Ectodermal cell (in vitro differentiated cells): ENCODE measurements at regions not wholly inside any gene's neighbourhood (a gene's known extent, or its start where the extent isn't known, plus 50 kb on each side); places are given as distances from the start of the nearest gene placed in this dataset.

ENCODE experiments used
- H3K27ac ChIP-seq: 2 replicates; pipeline ENCODE4 v1.7.0; 2013; ENCODE audit warnings: mild to moderate bottlenecking, low read depth, low read length; ENCODE audit not compliant: insufficient read depth, poor library complexity, severe bottlenecking
- H3K27me3 ChIP-seq: 2 replicates; pipeline ENCODE4 v1.7.0; 2013; ENCODE audit warnings: mild to moderate bottlenecking, low read length; ENCODE audit not compliant: insufficient read depth, control insufficient read depth, poor library complexity, severe bottlenecking
- H3K36me3 ChIP-seq: one replicate; pipeline ENCODE4 v1.7.0; 2013; ENCODE audit warnings: low read length; ENCODE audit not compliant: control insufficient read depth, insufficient read depth
- H3K4me1 ChIP-seq: one replicate; pipeline ENCODE4 v1.7.0; 2013; ENCODE audit warnings: low read length; ENCODE audit not compliant: control insufficient read depth, insufficient read depth
- H3K4me3 ChIP-seq: 2 replicates; pipeline ENCODE4 v1.7.0; 2013; ENCODE audit warnings: low read depth, low read length, control low read depth; ENCODE audit not compliant: insufficient read depth
- H3K9me3 ChIP-seq: 2 replicates; pipeline ENCODE4 v1.7.0; 2013; ENCODE audit warnings: mild to moderate bottlenecking, low read length, moderate library complexity; ENCODE audit not compliant: control insufficient read depth
- WGBS, 2 experiments: methylation state at CpG; one replicate each; pipeline ENCODE4 v1.1.7; 2013; ENCODE audit warnings: missing lambda C conversion rate in 2 of 2; 5-methylcytosine and 5-hydroxymethylcytosine counted together

DNA sequence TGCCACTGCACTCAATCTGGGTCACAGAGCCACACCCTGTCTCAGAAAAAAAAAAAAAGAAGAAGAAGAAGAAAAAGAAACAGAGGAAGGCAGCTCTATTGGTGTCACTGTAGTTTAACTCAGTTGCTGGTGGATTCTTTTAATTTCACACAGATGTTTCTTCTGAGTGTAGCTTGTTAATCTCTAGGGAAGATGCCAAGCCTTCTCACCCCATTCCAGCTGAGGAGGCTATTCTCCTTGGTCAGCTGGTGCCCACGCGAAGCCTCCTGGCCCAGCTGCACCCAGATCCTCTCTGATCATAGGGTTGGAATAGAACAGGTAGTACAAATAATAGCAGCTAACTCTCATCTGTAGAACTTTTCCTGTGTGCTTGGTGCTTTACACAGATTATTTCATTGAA is 113.8 kb upstream of the SPRY4 start:
- no peaks in the 10 kb centered on the region for H3K4me1 ChIP-seq
- 94 to 100% methylated on average over 2 of the region's 2 CpGs for WGBS, 2 experiments

DNA sequence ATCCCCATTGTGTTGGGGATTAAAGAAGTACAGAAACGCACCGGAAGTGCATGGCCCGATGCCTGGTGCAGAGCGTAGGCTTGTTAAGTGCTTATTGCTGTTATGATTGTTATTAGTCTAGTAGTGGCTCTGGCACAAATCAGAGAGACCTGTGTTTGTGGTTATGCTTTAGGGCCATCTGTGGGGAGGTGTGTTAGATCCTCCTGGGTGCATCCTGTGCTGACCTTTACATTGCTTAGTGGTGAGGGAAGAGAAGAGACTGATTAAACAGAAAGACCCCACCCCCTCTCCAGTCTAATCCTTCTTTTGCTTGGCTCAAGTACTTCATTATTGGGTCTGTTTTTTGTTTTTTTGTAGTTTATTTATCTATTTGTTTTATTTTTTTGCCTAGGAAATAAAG is 112.7 kb upstream of the SPRY4 start:
- no peaks in the 10 kb centered on the region for H3K36me3 ChIP-seq
- no peak overlapping the region for H3K4me3 ChIP-seq
- H3K9me3 ChIP-seq, result no peaks in the 10 kb centered on the region
- H3K27ac ChIP-seq, result no peak overlapping the region
- H3K27me3 ChIP-seq, result no peaks in the 10 kb centered on the region
- H3K4me1 ChIP-seq, result peaks cover 1% of the 10 kb centered on the region
- 96 to 98% methylated on average over 4 of the region's 4 CpGs for WGBS, 2 experiments

More for the DNA sequence above, 113.8 kb upstream of the SPRY4 start:
- H3K36me3 ChIP-seq, result no peaks in the 10 kb centered on the region
- H3K4me3 ChIP-seq, result no peak overlapping the region
- no peak overlapping the region for H3K27ac ChIP-seq
- no peaks in the 10 kb centered on the region for H3K9me3 ChIP-seq
- H3K27me3 ChIP-seq, result no peaks in the 10 kb centered on the region

DNA sequence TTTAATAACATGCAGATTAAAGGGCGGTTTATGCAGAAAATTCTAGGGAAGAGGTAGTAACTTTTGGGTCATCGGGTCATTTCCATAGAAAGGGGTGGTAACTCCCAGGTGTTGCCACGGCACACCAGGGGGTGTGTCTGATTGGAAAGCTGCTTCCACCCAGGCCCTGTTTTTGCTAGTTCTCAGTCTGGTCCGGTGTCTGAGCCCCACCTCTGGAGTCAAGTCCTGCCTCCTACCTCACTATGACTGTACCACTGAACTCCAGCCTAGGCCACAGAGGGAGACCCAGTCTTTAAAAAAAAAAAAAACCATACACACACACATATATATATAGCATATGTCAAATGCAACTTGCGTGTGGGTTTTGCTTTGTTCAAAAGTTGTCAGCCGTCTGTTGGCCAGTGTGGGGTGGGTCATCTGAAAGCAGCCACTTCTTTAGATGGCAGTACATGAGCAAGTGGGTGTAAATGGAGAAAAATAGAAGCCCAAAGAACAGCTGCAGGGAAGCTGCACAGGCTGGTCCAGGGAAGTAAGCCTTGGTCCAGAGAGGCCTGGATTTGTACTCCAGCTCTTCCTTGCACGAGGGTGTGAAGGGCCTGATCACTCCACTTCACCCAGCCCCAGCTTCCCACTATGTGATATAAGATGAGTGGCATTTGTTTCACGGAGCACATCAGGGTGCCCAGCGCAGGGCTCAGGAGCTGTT is 110.7 kb upstream of the SPRY4 start:
- 77 to 82% methylated on average over 9 of the region's 9 CpGs for WGBS, 2 experiments
- H3K9me3 ChIP-seq, result no peaks in the 10 kb centered on the region
- H3K4me3 ChIP-seq, result no peak overlapping the region
- H3K4me1 ChIP-seq, result peaks cover 4% of the 10 kb centered on the region
- no peak overlapping the region for H3K27ac ChIP-seq
- H3K27me3 ChIP-seq, result no peaks in the 10 kb centered on the region
- no peaks in the 10 kb centered on the region for H3K36me3 ChIP-seq

DNA sequence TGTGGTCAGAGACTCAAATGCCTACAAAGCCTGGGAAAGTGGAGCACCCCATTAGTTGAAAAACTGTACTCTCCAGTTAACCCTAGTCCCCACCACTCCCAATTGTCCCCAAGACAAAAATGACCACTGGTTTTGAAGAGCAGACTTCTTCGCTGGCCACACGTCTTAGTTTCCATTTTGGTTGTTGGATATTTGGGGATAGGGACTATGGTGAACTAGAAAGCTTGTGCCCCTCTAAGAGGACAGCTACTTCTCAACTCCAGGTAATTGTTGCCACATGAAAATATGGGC is 109.4 kb upstream of the SPRY4 start:
- no peaks in the 10 kb centered on the region for H3K36me3 ChIP-seq
- H3K4me1 ChIP-seq, result peaks cover 4% of the 10 kb centered on the region
- H3K27ac ChIP-seq, result no peak overlapping the region
- no peak overlapping the region for H3K4me3 ChIP-seq
- 86 to 91% methylated on average over 2 of the region's 2 CpGs for WGBS, 2 experiments
- no peaks in the 10 kb centered on the region for H3K9me3 ChIP-seq
- no peaks in the 10 kb centered on the region for H3K27me3 ChIP-seq

DNA sequence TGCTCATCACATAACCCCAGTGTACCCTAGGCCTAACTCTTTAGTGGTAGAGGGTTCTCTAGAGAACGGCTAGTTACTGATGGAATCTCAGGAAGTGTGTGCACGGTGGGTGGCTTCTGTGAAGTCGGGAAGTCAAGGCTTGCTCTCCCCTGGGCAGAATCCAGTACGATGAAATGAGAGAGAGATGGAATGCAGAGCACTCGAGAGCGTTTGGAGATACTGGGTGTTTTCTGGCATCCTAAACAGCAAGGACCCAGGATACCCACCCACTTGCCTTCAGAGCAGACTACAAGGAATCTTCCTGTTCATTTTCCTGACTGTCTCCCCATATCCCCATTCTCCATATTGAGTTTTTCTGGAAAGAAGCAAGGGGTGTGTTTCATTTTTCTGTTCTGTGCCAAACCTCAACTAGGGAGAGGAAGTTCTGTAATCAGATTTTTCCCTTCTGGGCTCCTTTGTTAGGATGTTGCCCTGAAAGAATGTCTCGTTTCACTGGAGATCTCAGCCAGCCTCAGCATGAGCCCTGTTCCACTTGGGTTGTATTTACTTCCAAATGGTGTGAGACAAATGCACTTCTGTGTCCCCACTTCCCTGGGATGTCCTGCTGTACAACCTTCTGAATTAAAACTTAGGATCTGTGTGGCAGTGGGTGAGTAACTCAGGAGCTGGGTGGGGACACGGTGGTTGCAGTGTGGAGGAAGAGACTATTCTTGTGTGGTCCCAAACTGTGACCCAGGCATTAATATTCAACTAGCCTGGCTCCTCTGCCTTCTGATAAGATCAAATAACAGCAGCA is 108.9 kb upstream of the SPRY4 start:
- Histone ChIP-seq H3K9me3 (no peaks in the 10 kb centered on the region), H3K27ac (no peak overlapping the region), H3K36me3 (no peaks in the 10 kb centered on the region), H3K27me3 (no peaks in the 10 kb centered on the region), H3K4me1 (peaks cover 4% of the 10 kb centered on the region), H3K4me3 (no peak overlapping the region)
- 72 to 73% methylated on average over 8 of the region's 8 CpGs for WGBS, 2 experiments

DNA sequence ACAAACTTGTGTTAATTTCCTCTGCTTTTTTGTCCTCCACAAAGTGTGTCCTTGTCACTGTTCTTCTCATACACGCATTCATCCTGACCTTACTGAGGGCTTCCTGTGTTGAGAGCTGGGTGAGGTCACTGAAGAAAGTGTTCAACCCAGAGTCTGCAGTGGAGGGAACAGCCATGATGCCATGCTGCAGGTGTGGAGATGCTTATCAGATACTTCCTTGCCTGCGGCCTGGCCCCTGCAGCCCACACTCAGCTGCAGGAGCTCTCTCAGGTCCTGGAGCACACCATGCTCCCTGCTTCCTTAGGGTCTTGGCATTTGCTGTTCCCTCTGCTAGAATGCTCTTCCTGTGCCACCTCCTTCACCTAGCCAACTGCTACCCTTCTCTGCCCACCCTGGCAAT is 108.1 kb upstream of the SPRY4 start:
- Histone ChIP-seq H3K27ac (no peak overlapping the region), H3K27me3 (no peaks in the 10 kb centered on the region), H3K4me3 (no peak overlapping the region), H3K4me1 (peaks cover 4% of the 10 kb centered on the region), H3K36me3 (no peaks in the 10 kb centered on the region), H3K9me3 (no peaks in the 10 kb centered on the region)
- 90 to 91% methylated on average over 2 of the region's 2 CpGs for WGBS, 2 experiments

DNA sequence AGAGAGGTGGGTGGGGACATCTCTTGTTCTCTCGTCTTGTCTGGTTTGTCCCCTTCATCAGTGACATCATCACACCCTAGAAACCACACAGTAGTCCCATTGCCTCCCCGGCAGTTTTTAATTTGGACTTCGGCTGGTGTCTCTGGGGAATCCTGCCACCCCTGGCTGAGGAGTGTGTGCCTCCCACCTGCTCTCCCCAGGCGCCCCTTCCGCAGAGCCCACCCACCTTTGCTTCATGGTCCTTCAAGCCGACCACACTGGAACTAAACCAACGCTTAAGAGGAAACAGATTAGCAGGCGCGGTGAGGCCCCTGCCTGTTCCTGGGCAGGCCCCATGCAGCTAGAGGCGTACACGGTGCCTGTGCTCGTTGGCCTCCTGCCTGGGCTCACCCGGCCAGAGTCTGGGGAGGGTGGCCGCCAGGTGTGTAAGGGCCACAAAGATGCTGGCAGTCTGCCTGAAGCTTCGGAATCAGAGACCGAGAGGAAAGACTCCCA is 107.6 kb upstream of the SPRY4 start:
- 82 to 84% methylated on average over 16 of the region's 16 CpGs for WGBS, 2 experiments
- Histone ChIP-seq H3K27ac (no peak overlapping the region), H3K36me3 (no peaks in the 10 kb centered on the region), H3K27me3 (no peaks in the 10 kb centered on the region), H3K4me3 (no peak overlapping the region), H3K4me1 (peaks cover 4% of the 10 kb centered on the region), H3K9me3 (no peaks in the 10 kb centered on the region)

DNA sequence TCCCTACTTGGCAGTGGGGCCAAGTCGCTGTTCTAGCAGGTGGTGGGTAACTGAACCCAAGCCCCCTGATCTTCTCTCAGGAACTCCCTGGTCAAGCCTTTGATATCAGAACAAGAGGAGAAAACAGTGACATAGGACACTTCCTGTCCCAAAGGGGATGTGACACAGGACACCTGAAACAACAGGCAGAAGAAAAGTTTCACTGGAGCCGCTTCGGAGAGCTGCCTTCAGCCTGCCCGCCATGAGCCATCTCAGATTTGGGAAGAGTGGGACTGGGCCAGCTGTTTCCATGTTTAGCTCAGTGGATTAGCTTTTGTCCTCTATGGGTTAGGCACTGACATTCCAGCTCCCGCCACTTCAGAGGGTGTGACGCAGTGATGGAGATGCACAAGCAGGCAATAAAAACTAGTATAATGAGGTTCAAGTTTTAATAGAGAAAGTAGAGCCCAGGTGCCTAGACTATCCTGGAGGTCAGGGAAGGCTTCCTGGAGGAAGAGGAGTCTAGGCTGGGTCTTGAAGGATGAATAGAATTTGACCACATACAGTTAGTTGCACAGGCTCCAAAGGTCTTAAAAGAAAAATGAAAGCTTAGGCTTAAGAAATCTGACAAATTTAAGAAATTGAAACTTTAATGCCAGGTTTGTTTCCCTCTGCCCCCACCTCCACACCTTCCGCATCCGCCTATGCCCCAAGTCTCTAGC is 104.1 kb upstream of the SPRY4 start:
- Histone ChIP-seq H3K27ac (no peak overlapping the region), H3K27me3 (no peaks in the 10 kb centered on the region), H3K9me3 (no peaks in the 10 kb centered on the region), H3K4me1 (peaks cover 10% of the 10 kb centered on the region), H3K4me3 (no peak overlapping the region), H3K36me3 (no peaks in the 10 kb centered on the region)
- 91 to 93% methylated on average over 8 of the region's 8 CpGs for WGBS, 2 experiments

DNA sequence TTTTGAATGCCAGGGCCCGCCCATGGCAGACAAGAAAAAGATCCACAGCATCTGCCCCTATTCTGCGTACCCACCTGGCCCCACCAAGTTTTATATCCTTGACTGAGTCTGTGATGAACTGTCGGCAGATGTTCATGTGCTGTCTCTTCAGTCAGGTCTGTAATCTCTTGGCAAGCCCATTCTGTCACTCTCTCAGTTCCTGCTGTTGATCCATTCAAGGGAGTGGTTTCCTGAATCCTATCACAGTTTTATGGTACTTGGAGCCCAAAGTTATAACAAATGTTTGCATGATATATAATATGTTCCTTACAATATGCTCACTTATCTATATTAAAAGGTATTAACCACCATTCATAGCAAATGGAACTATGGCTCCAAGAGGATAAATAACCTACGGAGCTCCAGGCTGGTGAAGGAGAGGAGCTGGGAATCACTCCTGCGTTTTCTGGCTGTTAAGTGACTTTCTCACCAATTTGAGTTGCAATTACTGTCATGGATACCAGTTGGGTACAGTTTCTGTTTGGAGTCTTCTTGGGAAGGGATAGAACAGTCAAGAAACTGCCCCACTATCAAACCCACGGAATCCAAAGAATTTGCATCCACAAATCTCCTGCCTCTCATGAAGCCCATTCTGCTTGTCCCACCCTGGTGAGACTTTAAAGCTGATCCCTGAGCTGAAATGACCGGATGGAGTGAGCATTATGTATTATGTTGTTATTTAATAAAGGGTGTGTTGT is 103.4 kb upstream of the SPRY4 start:
- WGBS, 2 experiments, result 93 to 95% methylated on average over 7 of the region's 7 CpGs
- Histone ChIP-seq H3K27me3 (no peaks in the 10 kb centered on the region), H3K27ac (no peak overlapping the region), H3K9me3 (no peaks in the 10 kb centered on the region), H3K4me1 (peaks cover 10% of the 10 kb centered on the region), H3K36me3 (no peaks in the 10 kb centered on the region), H3K4me3 (no peak overlapping the region)

DNA sequence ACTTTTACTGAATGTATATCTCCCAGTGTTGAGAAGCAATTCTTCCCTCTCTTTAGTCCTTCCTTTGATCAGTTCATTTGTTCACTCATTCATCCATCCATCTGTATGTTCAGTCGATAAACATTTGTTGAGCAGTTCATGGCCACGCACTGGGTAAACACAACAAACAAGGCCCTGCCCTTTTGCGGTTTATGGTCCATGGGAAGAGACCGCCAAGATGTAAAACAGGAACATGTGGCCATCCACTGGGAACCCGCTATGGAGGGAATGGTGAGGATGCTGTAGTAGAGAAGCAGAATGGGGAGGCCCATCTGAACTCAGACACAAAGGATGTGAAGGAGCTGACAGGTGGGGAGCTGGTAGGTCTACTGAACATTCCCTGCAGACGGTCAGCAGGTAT is 102.7 kb upstream of the SPRY4 start:
- Histone ChIP-seq H3K4me1 (peaks cover 8% of the 10 kb centered on the region), H3K36me3 (no peaks in the 10 kb centered on the region), H3K4me3 (no peak overlapping the region), H3K9me3 (no peaks in the 10 kb centered on the region), H3K27ac (no peak overlapping the region), H3K27me3 (no peaks in the 10 kb centered on the region)
- WGBS, 2 experiments, result 94 to 95% methylated on average over 6 of the region's 6 CpGs
